GM10248 (cell line): ENCODE measurements at regions not wholly inside any gene's neighbourhood (a gene's known extent, or its start where the extent isn't known, plus 50 kb on each side); places are given as distances from the start of the nearest gene placed in this dataset.

ENCODE experiments used
- CTCF ChIA-PET: fragments of 300-600 bp; sonication (Branson Sonifier 250); formaldehyde crosslinking; extraction: SDS; loops from one replicate; lab custom pipeline; 2021; ENCODE audit warnings: antibody characterized with exemption; lab: Yijun Ruan, JAX
- POLR2A ChIA-PET: fragments of 350-650 bp; sonication (Branson Sonifier 250); formaldehyde crosslinking; extraction: SDS; loops from one replicate; lab custom pipeline; 2020; ENCODE audit warnings: antibody characterized with exemption; lab: Yijun Ruan, JAX
- DNase-seq: peaks from one replicate; pipeline ENCODE4 v3.0.0; 2012; ENCODE audit errors: extremely low spot score
- CTCF ChIP-seq: IDR thresholded peaks from 2 replicates; pipeline ENCODE4 v1.5.1; 2012; ENCODE audit warnings: mild to moderate bottlenecking, low read depth; ENCODE audit errors: extremely low read depth, missing control alignments, control extremely low read depth

- CTCF ChIA-PET, result no interaction called here
- TF ChIP-seq CTCF, result no peak
- POLR2A ChIA-PET, result no interaction called here
- DNase-seq, result no peak
Measured at GRCh38 chr14:101198398-101199027, 295.0 kb upstream of the RTL1 start.

- CTCF ChIA-PET, result no interaction called here
- POLR2A ChIA-PET, result no interaction called here
Measured at GRCh38 chr14:101199028-101199770, 295.7 kb upstream of the RTL1 start.

GRCh38 chr14:101200008-101200649, 296.6 kb upstream of the RTL1 start:
- ChIA-PET CTCF (no interaction called here), POLR2A (no interaction called here)
- DNase-seq, result no peak
- no peak for TF ChIP-seq CTCF

More at GRCh38 chr14:101199028-101199770, 295.7 kb upstream of the RTL1 start:
- no peak for TF ChIP-seq CTCF
- no peak for DNase-seq

GRCh38 chr14:101200650-101201516, 297.4 kb upstream of the RTL1 start:
- no peak for DNase-seq
- TF ChIP-seq CTCF, result no peak
- ChIA-PET POLR2A (no interaction called here), CTCF (no interaction called here)

GRCh38 chr14:101201535-101202151, 298.1 kb upstream of the RTL1 start:
- no peak for TF ChIP-seq CTCF
- POLR2A ChIA-PET, result no interaction called here
- CTCF ChIA-PET, result no interaction called here
- no peak for DNase-seq
